Prostate gland (tissue), 2 donors: ENCODE measurements at regions not wholly inside any gene's neighbourhood (a gene's known extent, or its start where the extent isn't known, plus 50 kb on each side); places are given as distances from the start of the nearest gene placed in this dataset.

Source experiments
- DNase-seq: peaks from one replicate; pipeline ENCODE4 v3.0.0-alpha.2; 2019; ENCODE audit warnings: low spot score
- H3K27ac ChIP-seq, 2 donors: fragments of 200-600 bp; sonication (generic); 2 replicates each; pipeline ENCODE4 v1.5.1; 2017 to 2019
- H3K27me3 ChIP-seq: fragments of 200-600 bp; sonication (generic); replicated peaks from 2 replicates; pipeline ENCODE4 v1.5.1; 2019; ENCODE audit not compliant: insufficient read depth
- H3K36me3 ChIP-seq, 2 donors: fragments of 200-600 bp; sonication (generic); 1 replicate in 1 of 2; 2 replicates in 1 of 2; pipeline versions ENCODE4 v1.5.1 to v1.8.1; 2017 to 2019
- H3K4me1 ChIP-seq: fragments of 200-600 bp; sonication (generic); replicated peaks from 2 replicates; pipeline ENCODE4 v1.5.1; 2019
- H3K4me3 ChIP-seq, 2 donors: fragments of 200-600 bp; sonication (generic); 2 replicates each; pipeline ENCODE4 v1.5.1; 2017 to 2019
- H3K9me3 ChIP-seq: fragments of 200-600 bp; sonication (generic); 2 replicates; pipeline ENCODE4 v1.5.1; 2017
- CTCF ChIP-seq, 4 experiments: fragments of 200-600 bp in 2 of 4; fragments of 450-650 bp in 2 of 4; sonication (generic) in 2 of 4; IDR thresholded peaks; 1 replicate in 3 of 4; 2 replicates in 1 of 4; pipeline ENCODE4 v1.5.1; 2016 to 2019; ENCODE audit warnings: antibody characterized with exemption in 4 of 4, mild to moderate bottlenecking in 2 of 4, moderate library complexity in 2 of 4
- POLR2A ChIP-seq: fragments of 450-650 bp; IDR thresholded peaks from one replicate; pipeline ENCODE4 v1.6.1; 2016; ENCODE audit warnings: antibody characterized with exemption, mild to moderate bottlenecking
- POLR2AphosphoS5 ChIP-seq: sonication (generic); formaldehyde crosslinking; IDR thresholded peaks from one replicate; pipeline ENCODE4 v1.6.1; 2017; ENCODE audit warnings: antibody characterized with exemption
- WGBS: methylation state at CpG from one replicate; pipeline ENCODE4 v1.1.5; 2018; 5-methylcytosine and 5-hydroxymethylcytosine counted together
- intact Hi-C: fragments of 100-400 bp; cut with DNase I; formaldehyde crosslinking; loops from one replicate; pipeline ENCODE4 v1.14.2; 2022

DNA sequence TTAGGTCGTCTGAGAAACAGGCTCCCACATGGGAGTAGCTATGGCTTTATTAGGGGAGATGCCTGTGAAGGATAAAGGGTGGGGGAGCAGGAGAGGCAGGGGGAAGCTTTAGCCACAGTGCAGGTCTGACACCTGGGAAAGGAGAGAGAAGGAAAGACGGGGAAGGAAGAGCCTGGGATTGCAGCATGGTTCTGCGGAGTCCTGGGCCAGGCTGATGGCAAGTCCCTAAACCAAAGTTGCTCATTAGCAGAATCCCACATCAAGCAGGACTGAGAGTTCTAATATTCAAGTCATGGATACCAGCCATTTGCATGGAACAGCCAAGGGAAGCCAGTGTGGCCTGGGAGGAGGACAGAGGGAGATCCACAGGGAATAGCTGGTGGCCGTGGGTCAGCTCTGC is 414.8 kb downstream of the RPS24 start:
- WGBS: 90% methylated on average over 4 of the region's 4 CpGs
- DNase-seq: no peak
- TF ChIP-seq POLR2A (no peak), POLR2AphosphoS5 (no peak), CTCF (IDR thresholded peaks at IDR 0.05) (no peak)
- Histone ChIP-seq H3K27me3 (no peaks in the 10 kb centered on the region), H3K4me3 (no peak overlapping the region), H3K9me3 (no peaks in the 10 kb centered on the region), H3K36me3 (no peaks in the 10 kb centered on the region), H3K4me1 (no peaks in the 10 kb centered on the region), H3K27ac (no peak overlapping the region)
- intact Hi-C loops: no loop called here

DNA sequence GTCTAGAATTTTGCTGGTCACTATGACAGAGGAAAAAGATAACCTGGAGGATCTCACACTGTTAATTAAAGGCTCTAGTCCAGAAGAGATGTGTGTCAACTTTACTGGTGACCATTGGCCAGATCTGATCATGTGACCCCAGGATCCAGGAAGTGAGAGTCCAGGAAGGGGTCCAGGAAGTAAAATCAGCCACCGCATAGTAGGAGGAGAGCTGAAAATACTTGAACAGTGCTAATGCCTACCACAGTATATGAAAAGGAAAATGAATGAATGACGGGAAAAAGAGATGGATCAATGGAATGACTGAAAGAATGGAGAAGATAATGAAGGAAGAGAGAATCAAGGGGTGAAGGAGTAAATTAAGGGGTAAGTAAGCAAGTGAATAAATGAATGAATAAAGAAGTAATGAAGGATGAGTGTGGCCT is 415.3 kb downstream of the RPS24 start:
- no peaks in the 10 kb centered on the region for H3K4me1 ChIP-seq
- H3K27ac ChIP-seq: no peak overlapping the region
- H3K27me3 ChIP-seq: no peaks in the 10 kb centered on the region
- DNase-seq: no peak
- TF ChIP-seq CTCF (IDR thresholded peaks at IDR 0.05) (no peak), POLR2A (no peak), POLR2AphosphoS5 (no peak)
- no peaks in the 10 kb centered on the region for H3K9me3 ChIP-seq
- intact Hi-C loops: no loop called here
- H3K36me3 ChIP-seq: no peaks in the 10 kb centered on the region
- 94% methylated on average over 2 of the region's 2 CpGs for WGBS
- no peak overlapping the region for H3K4me3 ChIP-seq

GRCh38 chr10:78449554-78449953 is 415.9 kb downstream of the RPS24 start:
- WGBS: 85% methylated on average over 4 of the region's 4 CpGs
- intact Hi-C loops: no loop called here
- H3K4me1 ChIP-seq: no peaks in the 10 kb centered on the region
- no peaks in the 10 kb centered on the region for H3K9me3 ChIP-seq
- no peak for DNase-seq
- no peak overlapping the region for H3K27ac ChIP-seq
- no peaks in the 10 kb centered on the region for H3K27me3 ChIP-seq
- no peak overlapping the region for H3K4me3 ChIP-seq
- no peak for TF ChIP-seq POLR2AphosphoS5
- TF ChIP-seq CTCF (IDR thresholded peaks at IDR 0.05): no peak
- TF ChIP-seq POLR2A: no peak
- no peaks in the 10 kb centered on the region for H3K36me3 ChIP-seq

DNA sequence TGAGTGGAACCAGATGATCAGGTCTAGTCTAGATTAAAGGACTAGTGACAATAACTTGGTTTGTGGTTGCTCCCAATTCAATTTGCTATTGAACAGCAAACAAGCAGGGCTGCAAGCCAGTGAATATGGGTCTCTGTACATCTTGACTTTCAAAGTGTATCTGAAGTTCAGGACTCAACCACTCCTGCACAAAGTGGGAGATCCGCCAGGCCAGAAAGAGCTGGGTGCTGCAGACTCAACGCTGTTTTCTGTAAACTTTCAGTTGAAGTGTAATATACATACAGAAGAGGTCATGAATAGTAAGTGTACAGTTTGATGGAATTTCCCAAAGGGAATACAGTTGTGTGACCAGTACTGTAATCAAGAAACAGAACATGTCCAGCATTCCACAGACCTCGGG is 416.6 kb downstream of the RPS24 start:
- 90% methylated on average over 3 of the region's 3 CpGs for whole genome bisulfite sequencing
- H3K9me3 ChIP-seq: no peaks in the 10 kb centered on the region
- no peak overlapping the region for H3K27ac ChIP-seq
- DNase-seq: no peak
- no peaks in the 10 kb centered on the region for H3K4me1 ChIP-seq
- intact Hi-C loops: no loop called here
- H3K27me3 ChIP-seq: no peaks in the 10 kb centered on the region
- TF ChIP-seq POLR2A (no peak), POLR2AphosphoS5 (no peak), CTCF (IDR thresholded peaks at IDR 0.05) (no peak)
- H3K36me3 ChIP-seq: no peaks in the 10 kb centered on the region
- no peak overlapping the region for H3K4me3 ChIP-seq

DNA sequence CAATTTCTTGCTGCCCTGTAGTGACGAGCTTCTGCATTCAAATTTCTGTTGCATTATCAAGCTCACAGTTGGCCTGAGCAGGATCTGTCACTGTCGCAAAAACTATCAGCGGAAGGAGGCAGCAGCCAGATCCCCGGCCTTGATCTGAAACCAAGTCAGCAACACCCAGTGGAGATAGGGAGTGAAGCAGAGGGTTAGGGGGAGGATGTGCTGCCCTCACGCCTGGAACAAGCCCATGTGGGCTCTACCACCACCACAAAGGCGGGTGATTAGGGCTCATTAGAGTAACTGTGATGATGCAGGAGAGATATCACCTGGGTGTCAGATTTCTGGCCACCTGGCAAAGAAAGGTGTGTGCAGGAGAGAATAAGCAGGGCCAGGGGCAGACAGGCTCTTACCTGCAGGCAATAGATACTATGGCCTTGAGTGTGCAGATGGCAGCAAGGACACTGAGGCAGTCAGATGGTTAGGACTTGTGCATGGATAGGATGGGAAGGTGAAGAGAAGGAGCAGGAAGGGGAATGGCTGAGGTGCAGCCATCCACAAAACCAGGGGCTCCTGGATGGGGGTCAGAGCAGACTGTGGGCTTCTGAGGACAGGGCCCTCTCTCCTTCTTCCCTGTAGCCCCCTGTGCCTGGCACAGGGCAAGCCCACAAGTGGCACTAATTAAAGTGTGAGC is 417.3 kb downstream of the RPS24 start:
- H3K36me3 ChIP-seq: no peaks in the 10 kb centered on the region
- no peaks in the 10 kb centered on the region for H3K27me3 ChIP-seq
- H3K4me3 ChIP-seq: no peak overlapping the region
- TF ChIP-seq POLR2A: no peak
- no peak for TF ChIP-seq CTCF (IDR thresholded peaks at IDR 0.05)
- TF ChIP-seq POLR2AphosphoS5: no peak
- intact Hi-C loops: no loop called here
- DNase-seq: no peak
- no peak overlapping the region for H3K27ac ChIP-seq
- no peaks in the 10 kb centered on the region for H3K4me1 ChIP-seq
- 76% methylated on average over 6 of the region's 6 CpGs for WGBS
- no peaks in the 10 kb centered on the region for H3K9me3 ChIP-seq
